Cardiac muscle cell (in vitro differentiated cells and primary cell): ENCODE measurements at regions not wholly inside any gene's neighbourhood (a gene's known extent, or its start where the extent isn't known, plus 50 kb on each side); places are given as distances from the start of the nearest gene placed in this dataset.

Source experiments
- DNase-seq, 2 donors: peaks; one replicate each; pipeline versions ENCODE4 v3.0.0 to v3.0.0-alpha.2; 2010 to 2017; ENCODE audit warnings: low read depth in 1 of 2, low spot score in 1 of 2
- H3K27ac ChIP-seq: fragments of 200-600 bp; sonication (generic); 2 replicates; pipeline ENCODE4 v1.5.1; 2016
- H3K27me3 ChIP-seq: fragments of 200-600 bp; sonication (generic); 2 replicates; pipeline ENCODE4 v1.6.0; 2016; ENCODE audit warnings: control low read depth
- H3K36me3 ChIP-seq: fragments of 200-600 bp; sonication (generic); 2 replicates; pipeline ENCODE4 v1.5.1; 2016; ENCODE audit warnings: control low read depth
- H3K4me1 ChIP-seq: fragments of 200-600 bp; sonication (generic); 2 replicates; pipeline ENCODE4 v1.8.1; 2017; ENCODE audit warnings: low read depth, mild to moderate bottlenecking, mixed run types
- H3K4me3 ChIP-seq: fragments of 200-600 bp; sonication (generic); 2 replicates; pipeline ENCODE4 v1.5.1; 2016; ENCODE audit warnings: mild to moderate bottlenecking
- H3K9me3 ChIP-seq: fragments of 200-600 bp; sonication (generic); 2 replicates; pipeline ENCODE4 v1.5.1; 2017; ENCODE audit warnings: low read depth, mild to moderate bottlenecking, control low read depth
- CTCF ChIP-seq: IDR thresholded peaks from 2 replicates; pipeline ENCODE4 v1.5.1; 2012; ENCODE audit warnings: low read depth, mild to moderate bottlenecking, low read length

GRCh38 chr3:190716961-190717360, 145.5 kb downstream of the GMNC start:
- Histone ChIP-seq H3K27ac (no peak overlapping the region), H3K36me3 (no peaks in the 10 kb centered on the region), H3K27me3 (no peaks in the 10 kb centered on the region), H3K4me1 (no peaks in the 10 kb centered on the region), H3K4me3 (no peak overlapping the region), H3K9me3 (no peaks in the 10 kb centered on the region)
- DNase-seq, result no peak
- TF ChIP-seq CTCF, result no peak

- Histone ChIP-seq H3K27ac (no peak overlapping the region), H3K4me1 (no peaks in the 10 kb centered on the region), H3K27me3 (no peaks in the 10 kb centered on the region), H3K4me3 (no peak overlapping the region), H3K36me3 (no peaks in the 10 kb centered on the region), H3K9me3 (no peaks in the 10 kb centered on the region)
- no peak for DNase-seq
- TF ChIP-seq CTCF, result no peak
Observed at GRCh38 chr3:190716211-190716610, 146.3 kb downstream of the GMNC start.

- H3K9me3 ChIP-seq, result no peaks in the 10 kb centered on the region
- no peak overlapping the region for H3K4me3 ChIP-seq
- H3K27ac ChIP-seq, result no peak overlapping the region
- no peak for DNase-seq
- H3K36me3 ChIP-seq, result no peaks in the 10 kb centered on the region
- H3K4me1 ChIP-seq, result no peaks in the 10 kb centered on the region
- no peak for TF ChIP-seq CTCF
- H3K27me3 ChIP-seq, result no peaks in the 10 kb centered on the region
Observed at GRCh38 chr3:190710723-190711122, 151.8 kb downstream of the GMNC start.

- H3K9me3 ChIP-seq, result no peaks in the 10 kb centered on the region
- DNase-seq, result peak in 1 of 2 donors; percentile 29
- H3K4me1 ChIP-seq, result no peaks in the 10 kb centered on the region
- TF ChIP-seq CTCF, result no peak
- H3K27me3 ChIP-seq, result no peaks in the 10 kb centered on the region
- no peak overlapping the region for H3K27ac ChIP-seq
- H3K4me3 ChIP-seq, result no peak overlapping the region
- no peaks in the 10 kb centered on the region for H3K36me3 ChIP-seq
Observed at GRCh38 chr3:190709351-190709773, 153.1 kb downstream of the GMNC start.
